GM20000 (cell line): ENCODE measurements at regions not wholly inside any gene's neighbourhood (a gene's known extent, or its start where the extent isn't known, plus 50 kb on each side); places are given as distances from the start of the nearest gene placed in this dataset.

Source experiments
- DNase-seq: peaks from one replicate; pipeline ENCODE4 v3.0.0; 2012; ENCODE audit warnings: low spot score
- TF ChIP-seq, protein P1 (sequence below): IDR thresholded peaks from 2 replicates; pipeline ENCODE4 v1.5.1; 2012; ENCODE audit warnings: mild to moderate bottlenecking, control low read depth; ENCODE audit errors: extremely low read depth, missing control alignments

DNA sequence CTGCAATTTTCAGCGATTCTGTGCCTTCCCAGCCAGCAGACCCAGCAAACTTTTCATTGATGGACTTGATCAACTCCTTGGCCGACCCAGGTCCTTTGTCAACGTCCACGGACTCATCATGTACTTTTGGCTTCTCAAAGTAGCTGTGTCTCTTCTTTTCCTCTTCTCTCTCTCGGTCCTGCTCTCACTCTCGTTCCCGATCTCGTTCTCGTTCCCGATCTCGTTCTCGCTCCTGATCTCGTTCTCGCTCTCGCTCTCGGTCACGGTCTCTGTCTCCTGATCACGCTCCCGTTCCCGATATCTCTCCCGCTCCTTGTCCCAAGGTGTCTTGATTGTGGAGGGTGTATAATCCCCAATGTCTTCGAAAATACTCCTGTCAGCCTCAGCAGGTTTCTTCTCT is 219.5 kb upstream of the FANCL start:
- TF ChIP-seq, protein P1, sequence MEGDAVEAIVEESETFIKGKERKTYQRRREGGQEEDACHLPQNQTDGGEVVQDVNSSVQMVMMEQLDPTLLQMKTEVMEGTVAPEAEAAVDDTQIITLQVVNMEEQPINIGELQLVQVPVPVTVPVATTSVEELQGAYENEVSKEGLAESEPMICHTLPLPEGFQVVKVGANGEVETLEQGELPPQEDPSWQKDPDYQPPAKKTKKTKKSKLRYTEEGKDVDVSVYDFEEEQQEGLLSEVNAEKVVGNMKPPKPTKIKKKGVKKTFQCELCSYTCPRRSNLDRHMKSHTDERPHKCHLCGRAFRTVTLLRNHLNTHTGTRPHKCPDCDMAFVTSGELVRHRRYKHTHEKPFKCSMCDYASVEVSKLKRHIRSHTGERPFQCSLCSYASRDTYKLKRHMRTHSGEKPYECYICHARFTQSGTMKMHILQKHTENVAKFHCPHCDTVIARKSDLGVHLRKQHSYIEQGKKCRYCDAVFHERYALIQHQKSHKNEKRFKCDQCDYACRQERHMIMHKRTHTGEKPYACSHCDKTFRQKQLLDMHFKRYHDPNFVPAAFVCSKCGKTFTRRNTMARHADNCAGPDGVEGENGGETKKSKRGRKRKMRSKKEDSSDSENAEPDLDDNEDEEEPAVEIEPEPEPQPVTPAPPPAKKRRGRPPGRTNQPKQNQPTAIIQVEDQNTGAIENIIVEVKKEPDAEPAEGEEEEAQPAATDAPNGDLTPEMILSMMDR: no peak
- DNase-seq: no peak

DNA sequence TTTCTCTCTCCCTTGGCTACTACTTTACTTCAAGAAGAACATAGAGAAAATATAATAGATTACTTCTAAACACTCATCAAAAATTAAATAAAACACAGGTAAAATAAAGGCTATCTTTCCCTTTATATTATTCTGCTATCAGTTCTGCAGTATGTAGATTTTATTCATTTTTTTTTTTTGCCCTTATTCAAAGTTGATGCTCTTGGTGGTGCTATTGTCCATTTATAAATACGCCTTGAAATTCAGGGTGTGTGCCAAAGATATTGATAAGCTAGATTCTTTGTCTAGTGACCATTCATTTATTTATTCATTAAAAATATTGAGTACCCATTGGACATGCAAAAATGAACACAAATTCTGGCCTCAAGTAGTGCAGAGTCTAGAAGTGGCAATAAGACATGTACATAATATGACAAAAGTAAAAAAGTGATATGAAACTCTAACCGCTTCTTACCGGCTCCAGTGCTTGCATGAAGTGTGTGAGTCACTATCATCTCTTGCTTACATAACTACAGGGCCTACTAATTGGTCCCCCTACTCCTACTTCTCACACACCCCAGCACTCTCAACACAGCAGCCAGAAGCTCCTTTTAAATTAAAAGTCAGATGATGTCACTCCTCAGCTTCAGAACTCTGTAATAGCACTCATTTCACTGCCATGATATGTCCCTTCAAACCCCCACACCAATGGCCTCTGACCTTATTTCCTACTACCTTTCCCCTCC is 208.3 kb upstream of the FANCL start:
- TF ChIP-seq, protein P1: no peak
- DNase-seq: peak; percentile 61

DNA sequence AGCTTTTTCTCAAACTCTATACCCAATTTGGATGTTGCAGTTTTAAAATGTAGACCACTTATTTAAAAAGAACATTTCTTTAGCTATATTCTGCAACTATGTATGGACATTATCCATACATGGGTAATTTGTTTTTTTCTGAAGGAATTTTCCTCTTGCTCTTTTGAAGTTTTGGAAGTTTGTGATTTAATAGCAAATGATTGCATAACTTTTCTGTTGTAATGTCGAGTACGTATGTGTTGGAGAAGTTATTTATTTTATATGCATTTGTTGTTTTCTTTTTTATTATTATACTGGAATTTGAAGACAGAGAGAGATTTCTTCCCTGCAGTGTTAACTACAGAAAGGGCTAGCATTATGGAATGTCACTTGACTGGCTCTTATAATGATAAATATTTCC is 207.7 kb upstream of the FANCL start:
- TF ChIP-seq, protein P1: no peak
- DNase-seq: no peak

DNA sequence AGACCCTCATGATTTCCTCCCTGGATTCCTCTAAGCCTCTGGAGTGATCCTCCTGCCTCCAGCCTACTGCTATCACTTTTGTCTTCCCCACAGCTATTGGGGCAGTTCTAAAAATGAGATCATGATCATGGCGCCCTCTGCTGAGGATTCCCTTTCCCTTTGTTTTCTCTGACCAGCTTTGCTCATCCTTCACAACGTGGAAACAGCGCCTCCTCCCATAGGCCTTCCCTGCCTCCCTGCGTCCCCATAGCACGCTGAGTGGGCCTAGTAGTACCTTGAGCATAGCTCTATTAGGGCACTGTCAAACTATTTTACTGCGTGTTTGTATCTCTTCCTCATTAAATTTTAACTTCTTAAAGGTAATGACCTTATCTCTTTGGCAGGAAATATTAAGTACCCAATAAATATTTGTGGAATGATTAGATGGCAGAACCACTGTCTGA is 207.0 kb upstream of the FANCL start:
- DNase-seq: peak; percentile 42
- TF ChIP-seq, protein P1: no peak

DNA sequence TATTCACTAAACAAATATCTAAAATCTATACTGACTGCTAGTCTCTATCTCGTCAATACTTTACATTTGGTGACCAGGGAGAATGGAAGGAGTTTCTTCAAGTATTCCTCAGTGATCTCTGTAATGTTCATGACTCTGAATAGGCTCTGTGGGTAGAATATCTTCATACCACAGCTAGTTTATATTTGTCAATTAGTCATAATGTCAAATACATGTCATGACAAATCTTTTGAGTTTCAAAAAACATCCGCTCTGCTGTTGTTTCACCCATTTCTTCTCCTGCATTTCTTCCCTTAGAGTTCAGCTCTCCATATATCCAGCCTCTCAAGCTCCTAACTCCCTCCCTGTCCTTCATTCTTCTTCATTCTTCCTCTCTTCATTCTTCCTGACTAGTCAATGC is 206.5 kb upstream of the FANCL start:
- TF ChIP-seq, protein P1: no peak
- no peak for DNase-seq

DNA sequence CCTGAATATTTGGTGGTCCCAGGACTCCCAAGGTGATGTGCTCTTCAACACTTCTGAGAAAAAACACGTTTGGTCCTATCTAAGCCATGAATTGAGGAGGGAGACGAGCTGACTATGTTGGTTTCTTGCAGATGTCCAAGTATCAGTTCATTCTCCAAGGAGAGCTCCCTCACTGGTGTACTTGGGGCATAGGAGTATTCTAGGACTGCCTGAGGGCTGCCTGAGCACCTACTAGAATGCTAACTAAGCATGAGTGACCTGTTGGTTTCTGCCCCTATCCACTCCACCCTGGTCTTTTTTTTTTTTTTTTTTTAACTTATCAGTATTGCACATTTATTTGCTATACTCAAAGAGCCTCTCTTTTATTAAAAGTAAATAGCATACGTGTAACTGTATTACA is 200.5 kb upstream of the FANCL start:
- no peak for DNase-seq
- TF ChIP-seq, protein P1: no peak

DNA sequence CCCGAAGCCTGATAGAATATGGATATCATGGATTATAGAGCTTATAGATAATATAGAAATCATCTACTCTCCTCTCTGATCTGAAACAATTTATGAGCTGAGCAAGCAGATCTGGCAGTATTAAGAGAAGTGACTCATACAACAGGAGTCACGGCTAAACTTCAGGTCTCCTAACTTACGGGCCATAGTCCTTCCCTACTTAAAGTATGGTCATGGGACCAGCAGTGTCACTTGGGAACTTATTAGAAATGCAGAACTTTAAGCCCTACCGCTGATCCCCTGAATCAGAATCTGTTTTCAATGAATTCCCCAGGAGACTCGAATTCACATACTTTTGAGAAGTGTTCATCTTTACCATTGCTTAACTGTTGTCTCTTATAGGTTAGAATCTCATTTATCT is 195.7 kb upstream of the FANCL start:
- no peak for DNase-seq
- TF ChIP-seq, protein P1: no peak
